ENCODE measurements at regions not wholly inside any gene's neighbourhood (a gene's known extent, or its start where the extent isn't known, plus 50 kb on each side); places are given as distances from the start of the nearest gene placed in this dataset.
"Not testable (repeated sequence)": the region's sequence is repeated elsewhere in the genome, so short reads cannot be mapped to it uniquely, and the experiment has no call there.

GRCh38 chr10:111261081-111261615, 184.3 kb downstream of the ADRA2A start:
- no peak for FAIRE-seq
- no peak for DNase-seq (ENCODE audit: extremely low spot score, insufficient read length, low read depth)

GRCh38 chr10:111265341-111265740, 188.5 kb downstream of the ADRA2A start:
- DNase-seq (ENCODE audit: extremely low spot score, insufficient read length, low read depth) (no peak), FAIRE-seq (no peak)

GRCh38 chr10:111266165-111266564, 189.3 kb downstream of the ADRA2A start:
- FAIRE-seq (no peak), DNase-seq (ENCODE audit: extremely low spot score, insufficient read length, low read depth) (no peak)

GRCh38 chr10:111267673-111268072, 190.8 kb downstream of the ADRA2A start:
- DNase-seq (ENCODE audit: extremely low spot score, insufficient read length, low read depth) = no peak

GRCh38 chr10:111273235-111273634, 196.4 kb downstream of the ADRA2A start:
- FAIRE-seq (no peak), DNase-seq (ENCODE audit: extremely low spot score, insufficient read length, low read depth) (no peak)

More at GRCh38 chr10:111267673-111268072, 190.8 kb downstream of the ADRA2A start:
- FAIRE-seq = no peak

GRCh38 chr10:111273635-111274034, 196.8 kb downstream of the ADRA2A start:
- no peak for DNase-seq (ENCODE audit: extremely low spot score, insufficient read length, low read depth)
- no peak for FAIRE-seq

- no peak for FAIRE-seq
- no peak for DNase-seq (ENCODE audit: extremely low spot score, insufficient read length, low read depth)
Observed at GRCh38 chr10:111275091-111275490, 198.3 kb downstream of the ADRA2A start.

- no peak for FAIRE-seq
- DNase-seq (ENCODE audit: extremely low spot score, insufficient read length, low read depth) = no peak
Observed at GRCh38 chr10:111277661-111278060, 200.8 kb downstream of the ADRA2A start.

GRCh38 chr10:111278266-111278665, 201.4 kb downstream of the ADRA2A start:
- DNase-seq (ENCODE audit: extremely low spot score, insufficient read length, low read depth) (no peak), FAIRE-seq (no peak)

- FAIRE-seq (no peak), DNase-seq (ENCODE audit: extremely low spot score, insufficient read length, low read depth) (no peak)
Observed at GRCh38 chr10:111281516-111281915, 204.7 kb downstream of the ADRA2A start.

- DNase-seq (ENCODE audit: extremely low spot score, insufficient read length, low read depth) (no peak), FAIRE-seq (no peak)
Observed at GRCh38 chr10:111289461-111289860, 212.6 kb downstream of the ADRA2A start.

- no peak for FAIRE-seq
- DNase-seq (ENCODE audit: extremely low spot score, insufficient read length, low read depth) = no peak
Observed at GRCh38 chr10:111290649-111291048, 213.8 kb downstream of the ADRA2A start.

- DNase-seq (ENCODE audit: extremely low spot score, insufficient read length, low read depth) = no peak
- no peak for FAIRE-seq
Observed at GRCh38 chr10:111295788-111296187, 219.0 kb downstream of the ADRA2A start.

- no peak for FAIRE-seq
- DNase-seq (ENCODE audit: extremely low spot score, insufficient read length, low read depth) = no peak
Observed at GRCh38 chr10:111297351-111297848, 220.6 kb downstream of the ADRA2A start.

- FAIRE-seq (no peak), DNase-seq (ENCODE audit: extremely low spot score, insufficient read length, low read depth) (no peak)
Observed at GRCh38 chr10:111298031-111298430, 221.2 kb downstream of the ADRA2A start.

- FAIRE-seq (no peak), DNase-seq (ENCODE audit: extremely low spot score, insufficient read length, low read depth) (no peak)
Observed at GRCh38 chr10:111299037-111299436, 222.2 kb downstream of the ADRA2A start.

GRCh38 chr10:111303887-111304286, 227.1 kb downstream of the ADRA2A start:
- no peak for FAIRE-seq

GRCh38 chr10:111316722-111317212, 239.9 kb downstream of the ADRA2A start:
- FAIRE-seq = no peak
- no peak for DNase-seq (ENCODE audit: extremely low spot score, insufficient read length, low read depth)

More at GRCh38 chr10:111303887-111304286, 227.1 kb downstream of the ADRA2A start:
- no peak for DNase-seq (ENCODE audit: extremely low spot score, insufficient read length, low read depth)

- DNase-seq (ENCODE audit: extremely low spot score, insufficient read length, low read depth) (no peak), FAIRE-seq (no peak)
Observed at GRCh38 chr10:111319866-111320265, 243.0 kb downstream of the ADRA2A start.

- no peak for FAIRE-seq
- DNase-seq (ENCODE audit: extremely low spot score, insufficient read length, low read depth) = no peak
Observed at GRCh38 chr10:111323389-111323966, 246.6 kb downstream of the ADRA2A start.

GRCh38 chr10:111332174-111332573, 255.3 kb downstream of the ADRA2A start:
- FAIRE-seq; DNase-seq (ENCODE audit: extremely low spot score, insufficient read length, low read depth): not testable (repeated sequence)

- no peak for DNase-seq (ENCODE audit: extremely low spot score, insufficient read length, low read depth)
- no peak for FAIRE-seq
Observed at GRCh38 chr10:111335826-111336225, 259.0 kb downstream of the ADRA2A start.
